Loucy (cell line): ENCODE measurements at regions not wholly inside any gene's neighbourhood (a gene's known extent, or its start where the extent isn't known, plus 50 kb on each side); places are given as distances from the start of the nearest gene placed in this dataset.
A peak's percentile ranks its signal among the peaks of the same experiment; 100 is the strongest.

ENCODE experiments used
- H2AFZ ChIP-seq: fragments of 200-600 bp; sonication (generic); 2 replicates; pipeline ENCODE4 v1.6.0; 2016; ENCODE audit warnings: antibody characterized with exemption, mild to moderate bottlenecking, low read length, moderate library complexity
- H3F3A ChIP-seq: fragments of 200-600 bp; 2 replicates; pipeline ENCODE4 v1.6.0; 2016; ENCODE audit warnings: antibody characterized with exemption, low read depth, mild to moderate bottlenecking
- H3K27me3 ChIP-seq: fragments of 200-600 bp; sonication (generic); 2 replicates; pipeline ENCODE4 v1.6.1; 2014; ENCODE audit warnings: low read length, mild to moderate bottlenecking; ENCODE audit not compliant: insufficient read depth, poor library complexity, severe bottlenecking
- H3K36me3 ChIP-seq: fragments of 200-600 bp; sonication (generic); 2 replicates; pipeline ENCODE4 v1.6.1; 2016; ENCODE audit warnings: low read length; ENCODE audit not compliant: insufficient read depth
- H3K4me1 ChIP-seq: fragments of 200-600 bp; sonication (generic); 2 replicates; pipeline ENCODE4 v1.5.1; 2014; ENCODE audit warnings: low read length, mild to moderate bottlenecking; ENCODE audit not compliant: insufficient read depth, poor library complexity, severe bottlenecking
- H3K4me2 ChIP-seq: fragments of 200-600 bp; sonication (generic); 2 replicates; pipeline ENCODE4 v1.6.0; 2014; ENCODE audit warnings: antibody characterized with exemption, low read length, low read depth, mild to moderate bottlenecking; ENCODE audit not compliant: poor library complexity, severe bottlenecking
- H3K4me3 ChIP-seq: fragments of 200-600 bp; sonication (generic); 2 replicates; pipeline ENCODE4 v1.5.1; 2014; ENCODE audit warnings: low read length, mild to moderate bottlenecking, mixed read lengths; ENCODE audit not compliant: poor library complexity, severe bottlenecking
- H3K79me2 ChIP-seq: fragments of 200-600 bp; sonication (generic); 2 replicates; pipeline ENCODE4 v1.6.1; 2014; ENCODE audit warnings: low read length; ENCODE audit not compliant: insufficient read depth
- H3K9ac ChIP-seq: fragments of 200-600 bp; sonication (generic); 2 replicates; pipeline ENCODE4 v1.6.0; 2014; ENCODE audit warnings: mild to moderate bottlenecking, low read depth, low read length, moderate library complexity; ENCODE audit not compliant: poor library complexity, severe bottlenecking
- H3K9me2 ChIP-seq: fragments of 200-600 bp; sonication (generic); replicated peaks from 2 replicates; pipeline ENCODE4 v1.6.1; 2016; ENCODE audit warnings: low read depth, low read length, mixed read lengths
- H3K9me3 ChIP-seq: fragments of 200-600 bp; sonication (generic); 2 replicates; pipeline ENCODE4 v1.6.1; 2014; ENCODE audit warnings: mild to moderate bottlenecking, antibody characterized with exemption, low read length, low read depth; ENCODE audit not compliant: insufficient read depth
- H4K20me1 ChIP-seq: fragments of 200-600 bp; sonication (generic); 2 replicates; pipeline ENCODE4 v1.6.0; 2014; ENCODE audit warnings: antibody characterized with exemption, low read length, mild to moderate bottlenecking; ENCODE audit not compliant: insufficient read depth, poor library complexity, severe bottlenecking
- EZH2phosphoT487 ChIP-seq: fragments of 200-600 bp; IDR thresholded peaks from 2 replicates; pipeline ENCODE4 v1.6.1; 2018; ENCODE audit warnings: antibody characterized with exemption, mild to moderate bottlenecking, moderate library complexity, borderline replicate concordance
- TF ChIP-seq, protein P1 (sequence below): fragments of 200-600 bp; sonication (generic); conservative IDR thresholded peaks from 2 replicates; pipeline ENCODE4 v1.5.1; 2014; ENCODE audit warnings: mild to moderate bottlenecking, antibody characterized with exemption, low read length

GRCh38 chr4:108540536-108540935, 79.8 kb upstream of the RPL34 start:
- 0 out of 2 replicates have a peak overlapping the region, but pooled peaks have one; percentile 1 for H2AFZ ChIP-seq
- TF ChIP-seq, protein P1, sequence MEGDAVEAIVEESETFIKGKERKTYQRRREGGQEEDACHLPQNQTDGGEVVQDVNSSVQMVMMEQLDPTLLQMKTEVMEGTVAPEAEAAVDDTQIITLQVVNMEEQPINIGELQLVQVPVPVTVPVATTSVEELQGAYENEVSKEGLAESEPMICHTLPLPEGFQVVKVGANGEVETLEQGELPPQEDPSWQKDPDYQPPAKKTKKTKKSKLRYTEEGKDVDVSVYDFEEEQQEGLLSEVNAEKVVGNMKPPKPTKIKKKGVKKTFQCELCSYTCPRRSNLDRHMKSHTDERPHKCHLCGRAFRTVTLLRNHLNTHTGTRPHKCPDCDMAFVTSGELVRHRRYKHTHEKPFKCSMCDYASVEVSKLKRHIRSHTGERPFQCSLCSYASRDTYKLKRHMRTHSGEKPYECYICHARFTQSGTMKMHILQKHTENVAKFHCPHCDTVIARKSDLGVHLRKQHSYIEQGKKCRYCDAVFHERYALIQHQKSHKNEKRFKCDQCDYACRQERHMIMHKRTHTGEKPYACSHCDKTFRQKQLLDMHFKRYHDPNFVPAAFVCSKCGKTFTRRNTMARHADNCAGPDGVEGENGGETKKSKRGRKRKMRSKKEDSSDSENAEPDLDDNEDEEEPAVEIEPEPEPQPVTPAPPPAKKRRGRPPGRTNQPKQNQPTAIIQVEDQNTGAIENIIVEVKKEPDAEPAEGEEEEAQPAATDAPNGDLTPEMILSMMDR, result no peak
- TF ChIP-seq EZH2phosphoT487, result no peak
- peaks cover 49% of the 10 kb centered on the region for H3K4me1 ChIP-seq
- peak overlapping the region; percentile 6 for H3K9ac ChIP-seq
- no peaks in the 10 kb centered on the region for H3K79me2 ChIP-seq
- no peaks in the 10 kb centered on the region for H3K9me3 ChIP-seq
- no peaks in the 10 kb centered on the region for H3K9me2 ChIP-seq
- H3K4me3 ChIP-seq, result no peak overlapping the region
- no peaks in the 10 kb centered on the region for H4K20me1 ChIP-seq
- H3F3A ChIP-seq, result no peaks in the 10 kb centered on the region
- H3K27me3 ChIP-seq, result no peaks in the 10 kb centered on the region
- peak overlapping the region; percentile 36 for H3K4me2 ChIP-seq
- H3K36me3 ChIP-seq, result no peaks in the 10 kb centered on the region

DNA sequence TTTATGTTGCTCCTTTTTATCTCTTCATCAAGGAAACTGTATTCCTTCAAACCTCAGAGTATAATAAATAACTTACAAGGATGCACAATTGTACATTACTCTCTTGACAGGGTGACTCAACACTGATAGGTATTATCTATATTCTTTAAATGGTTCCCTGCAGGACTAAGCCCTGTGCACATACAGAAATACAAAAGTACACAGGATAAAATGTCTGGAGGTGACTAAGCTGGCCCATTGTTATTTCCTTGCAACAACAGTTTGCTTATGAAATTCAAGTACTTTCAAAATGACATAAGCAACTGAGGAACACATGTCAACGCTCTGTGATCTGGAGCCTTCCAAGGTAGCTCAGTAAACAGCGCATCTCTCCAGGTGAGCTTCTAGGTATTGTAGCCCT, 83.8 kb upstream of the RPL34 start:
- H3K4me1 ChIP-seq, result peaks cover 74% of the 10 kb centered on the region

GRCh38 chr4:108535757-108536156, 84.6 kb upstream of the RPL34 start:
- Histone ChIP-seq H3K9ac (peak overlapping the region; percentile 1), H3K79me2 (no peaks in the 10 kb centered on the region), H3K36me3 (no peaks in the 10 kb centered on the region), H3K9me3 (no peaks in the 10 kb centered on the region), H3K4me3 (no peak overlapping the region), H3F3A (no peaks in the 10 kb centered on the region), H2AFZ (peak overlapping the region; percentile 17), H3K9me2 (no peaks in the 10 kb centered on the region), H4K20me1 (no peaks in the 10 kb centered on the region), H3K4me2 (peak overlapping the region; percentile 2), H3K4me1 (peaks cover 75% of the 10 kb centered on the region), H3K27me3 (no peaks in the 10 kb centered on the region)
- TF ChIP-seq, protein P1, result no peak
- TF ChIP-seq EZH2phosphoT487, result no peak

More for the DNA sequence above, 83.8 kb upstream of the RPL34 start:
- Histone ChIP-seq H3K9me2 (no peaks in the 10 kb centered on the region), H3K4me3 (no peak overlapping the region), H4K20me1 (no peaks in the 10 kb centered on the region), H3K9ac (no peak overlapping the region), H3K79me2 (no peaks in the 10 kb centered on the region), H2AFZ (no peak overlapping the region), H3K9me3 (no peaks in the 10 kb centered on the region), H3K36me3 (no peaks in the 10 kb centered on the region), H3F3A (no peaks in the 10 kb centered on the region), H3K27me3 (no peaks in the 10 kb centered on the region), H3K4me2 (peak overlapping the region; percentile 2)
- TF ChIP-seq, protein P1, result no peak
- TF ChIP-seq EZH2phosphoT487, result no peak
